Limb (tissue), 2 donors: ENCODE measurements at regions not wholly inside any gene's neighbourhood (a gene's known extent, or its start where the extent isn't known, plus 50 kb on each side); places are given as distances from the start of the nearest gene placed in this dataset.

ENCODE experiments used
- DNase-seq, 2 donors: peaks; one replicate each; pipeline ENCODE4 v3.0.0-alpha.2; 2016; ENCODE audit errors: extremely low spot score in 2 of 2

DNA sequence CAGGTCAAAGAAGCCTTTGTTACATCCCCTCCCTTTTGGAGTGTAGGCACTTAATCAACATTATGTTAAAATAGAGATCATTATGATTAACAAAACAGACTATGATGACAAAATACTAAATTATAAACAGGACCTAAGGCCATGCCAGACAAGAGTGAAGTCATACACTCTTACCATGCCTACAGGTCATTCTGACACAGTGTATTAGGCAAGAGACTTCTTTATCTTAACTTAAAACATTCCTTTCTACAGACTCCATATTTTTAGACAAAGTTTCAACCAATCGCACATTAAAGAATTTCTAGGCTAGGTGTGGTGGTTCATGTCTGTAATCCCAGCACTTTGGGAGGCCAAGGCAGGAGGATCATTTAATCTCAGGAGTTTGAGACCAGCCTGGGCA, 128.6 kb upstream of the SLC34A2 start:
- no peak for DNase-seq

DNA sequence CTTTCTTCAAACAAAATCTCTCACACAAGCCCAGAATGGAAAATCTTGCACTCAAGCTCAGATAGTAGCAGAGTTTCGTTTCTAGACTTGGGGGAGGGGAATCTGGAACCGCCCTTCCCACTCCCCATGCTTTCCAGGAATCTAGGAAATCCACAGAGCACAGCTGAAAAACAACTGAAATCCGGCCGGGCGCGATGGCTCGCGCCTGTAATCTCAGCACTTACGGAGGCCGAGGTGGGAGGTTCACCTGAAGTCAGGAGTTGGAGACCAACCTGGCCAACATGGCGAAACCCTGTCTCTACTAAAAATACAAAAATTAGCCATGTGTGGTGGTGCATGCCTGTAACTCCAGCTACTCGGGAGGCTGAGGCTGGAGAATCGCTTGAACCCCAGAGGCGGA, 127.3 kb upstream of the SLC34A2 start:
- DNase-seq = no peak

DNA sequence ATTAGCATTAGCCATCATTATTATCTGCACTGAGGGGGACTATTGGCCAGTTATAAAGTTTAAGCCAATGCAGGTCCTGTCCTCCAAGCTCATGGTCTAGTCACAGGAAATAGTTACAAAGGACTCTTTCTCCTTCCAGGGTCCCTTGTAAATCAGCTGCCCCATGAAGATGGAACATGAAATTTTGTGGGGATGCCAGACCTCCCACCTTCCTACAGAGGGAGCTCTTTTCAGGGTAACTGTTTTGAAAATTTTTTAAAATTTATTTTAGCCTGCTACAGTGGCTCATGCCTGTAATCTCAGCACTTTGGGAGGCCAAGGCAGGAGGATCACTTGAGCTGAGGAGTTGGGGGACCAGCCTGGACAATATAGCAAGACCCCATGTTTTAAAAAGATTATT, 124.4 kb upstream of the SLC34A2 start:
- no peak for DNase-seq

DNA sequence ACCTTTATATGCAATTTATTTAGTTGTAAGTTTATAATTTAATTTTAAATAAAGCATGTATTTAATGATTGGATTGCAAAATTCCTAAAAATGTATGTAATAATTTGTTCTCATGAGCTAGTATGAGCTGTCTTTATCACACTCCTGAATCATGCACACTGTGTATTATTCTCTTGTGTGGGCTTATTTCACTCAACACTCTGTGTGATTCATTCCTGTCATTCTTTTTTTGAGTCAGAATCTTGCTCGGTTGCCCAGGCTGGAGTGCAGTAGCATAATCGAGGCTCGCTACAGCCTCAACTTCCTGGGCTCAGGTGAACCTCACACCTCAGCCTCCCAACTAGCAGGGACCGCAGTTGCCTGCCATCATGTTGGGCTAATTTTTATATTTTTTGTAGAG, 123.1 kb upstream of the SLC34A2 start:
- no peak for DNase-seq

DNA sequence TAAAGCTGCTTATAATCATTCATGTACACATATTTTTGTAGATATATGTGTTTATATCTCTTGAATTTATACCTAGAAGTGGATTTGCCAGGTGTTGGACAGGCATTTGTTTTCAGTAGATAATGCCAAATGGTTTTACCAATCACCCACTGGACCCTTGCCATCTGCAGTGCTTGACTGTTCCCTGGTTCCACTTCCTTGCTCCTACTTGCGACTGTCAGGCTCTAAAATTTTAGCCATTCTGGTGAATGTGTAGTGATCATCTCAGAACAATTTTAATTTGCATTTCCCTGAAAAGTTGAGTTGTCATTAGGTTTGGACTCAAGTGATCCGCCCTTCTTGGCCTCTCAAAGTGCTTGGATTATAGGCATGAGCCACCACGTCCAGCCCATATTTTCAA, 122.4 kb upstream of the SLC34A2 start:
- no peak for DNase-seq

DNA sequence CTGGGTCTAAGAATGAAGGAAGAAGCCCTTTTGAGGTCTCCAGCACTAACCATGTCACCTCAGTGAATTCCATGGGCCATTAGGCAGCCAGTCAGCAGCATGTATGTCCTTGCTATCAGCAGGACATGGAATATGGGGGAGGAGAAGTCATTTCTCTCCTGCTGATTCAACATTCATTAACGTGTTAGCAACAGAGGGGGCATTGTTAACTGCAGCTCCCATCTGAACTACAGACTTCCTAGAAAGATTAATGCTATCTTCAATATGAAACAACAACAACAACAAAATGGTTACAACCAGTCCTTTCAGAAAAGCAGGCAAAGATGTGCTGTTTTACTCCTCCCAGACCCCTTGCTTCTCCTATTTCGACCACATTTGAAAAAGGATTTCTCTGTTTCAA, 120.4 kb upstream of the SLC34A2 start:
- no peak for DNase-seq

DNA sequence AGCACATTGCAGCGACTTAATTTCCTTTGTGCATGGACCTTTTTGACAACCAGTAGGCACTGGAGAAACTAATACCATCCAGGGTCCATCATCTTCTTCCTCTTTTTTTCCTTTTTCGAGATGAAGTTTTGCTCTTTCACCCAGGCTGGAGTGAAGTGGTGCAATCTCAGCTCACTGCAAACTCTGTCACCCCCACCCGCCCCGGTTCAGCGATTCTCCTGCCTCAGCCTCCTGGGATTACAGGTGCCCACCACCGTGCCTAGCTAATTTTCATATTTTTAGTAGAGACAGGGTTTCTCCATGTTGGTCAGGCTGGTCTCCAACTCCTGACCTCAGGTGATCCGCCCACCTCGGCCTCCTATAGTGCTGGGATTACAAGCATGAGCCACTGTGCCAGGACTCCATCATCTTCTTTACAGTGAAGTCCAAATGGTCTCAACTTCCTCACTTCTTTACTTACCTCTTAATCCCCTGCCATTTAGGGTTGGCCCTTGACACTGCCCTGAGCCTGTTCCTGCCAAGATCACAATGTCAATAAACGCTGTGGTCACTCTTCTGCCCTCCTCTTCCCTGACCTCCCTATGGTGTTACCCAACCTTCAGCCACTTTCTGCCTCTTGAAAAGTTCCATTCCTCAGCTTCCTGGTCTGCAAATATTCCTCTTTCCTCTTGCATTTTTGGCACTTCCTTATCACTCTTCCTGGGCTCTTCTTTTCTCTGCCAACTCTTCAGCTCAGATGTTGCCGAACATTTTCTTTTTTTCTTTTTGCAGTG, 119.8 kb upstream of the SLC34A2 start:
- no peak for DNase-seq

DNA sequence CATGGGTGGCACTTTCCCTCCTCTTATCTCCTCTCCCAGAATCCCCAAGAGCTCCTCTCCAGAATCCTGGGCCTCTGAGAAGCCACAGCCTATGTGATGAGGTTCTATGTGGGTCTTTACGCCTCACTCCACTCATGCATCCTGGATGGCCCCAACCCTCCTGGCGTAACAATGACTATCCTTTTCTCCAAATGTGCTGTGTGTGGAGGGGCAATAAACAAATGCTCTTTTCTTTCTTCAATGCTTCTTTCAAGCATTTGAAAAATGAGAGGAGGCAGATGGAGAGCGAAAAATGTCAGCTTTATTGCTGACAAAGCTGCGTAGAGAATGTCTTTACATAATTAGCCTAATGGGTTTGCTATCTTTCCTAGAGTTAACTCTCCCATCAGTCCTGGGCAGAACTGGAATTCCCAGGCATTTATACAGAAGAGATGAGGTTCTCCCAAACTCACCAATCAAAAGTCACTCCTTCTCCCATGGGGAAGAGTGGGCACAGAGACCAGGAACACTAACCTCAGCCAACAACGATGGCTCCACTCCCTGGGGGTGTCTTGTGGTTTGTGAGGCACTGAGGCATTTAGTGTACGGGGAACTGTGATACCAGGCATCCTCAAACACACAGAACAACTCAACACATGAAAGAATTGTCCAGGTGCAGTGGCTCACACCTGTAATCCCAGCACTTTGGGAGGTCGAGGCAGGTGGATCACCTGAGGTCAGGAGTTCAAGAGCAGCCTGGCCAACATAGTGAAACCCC, 118.9 kb upstream of the SLC34A2 start:
- DNase-seq = no peak

DNA sequence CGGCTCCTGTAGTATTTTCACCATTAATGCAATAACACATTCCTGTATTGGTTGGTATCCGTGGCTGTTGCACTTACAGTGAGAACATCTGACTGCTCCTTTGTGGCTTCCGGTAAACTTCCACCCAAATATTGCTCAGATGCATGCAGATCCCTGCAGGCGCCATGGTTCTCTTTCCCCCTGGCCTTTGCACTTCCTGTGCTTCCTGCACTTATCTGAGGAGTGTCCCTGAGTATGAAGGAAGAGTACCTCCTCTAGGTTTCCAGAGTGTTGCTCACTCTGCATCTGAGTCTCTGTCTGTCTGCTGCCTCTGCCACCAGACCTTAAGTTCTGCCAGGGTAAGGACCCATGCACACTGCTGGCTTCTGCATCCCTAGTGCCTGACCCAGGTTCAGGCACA, 117.2 kb upstream of the SLC34A2 start:
- DNase-seq = no peak

DNA sequence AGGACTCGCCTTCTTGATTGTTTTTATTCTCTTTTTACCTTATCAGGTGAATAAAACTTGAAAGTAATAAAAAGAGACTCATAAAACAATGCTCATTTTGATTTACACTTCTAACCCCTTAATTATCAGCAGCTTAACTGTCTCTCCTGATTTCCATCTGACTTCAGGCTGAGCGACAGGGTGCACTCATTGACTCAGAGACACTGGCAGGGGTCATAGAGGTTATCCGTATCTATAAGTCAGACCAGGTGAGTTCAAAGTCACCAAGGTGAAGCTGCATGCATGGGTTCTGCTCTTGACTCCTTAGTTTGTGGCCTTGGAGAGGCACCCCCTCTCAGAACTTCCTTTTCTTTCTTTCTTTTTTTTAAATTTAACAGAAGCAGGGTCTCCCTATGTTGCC, 116.4 kb upstream of the SLC34A2 start:
- DNase-seq = no peak

DNA sequence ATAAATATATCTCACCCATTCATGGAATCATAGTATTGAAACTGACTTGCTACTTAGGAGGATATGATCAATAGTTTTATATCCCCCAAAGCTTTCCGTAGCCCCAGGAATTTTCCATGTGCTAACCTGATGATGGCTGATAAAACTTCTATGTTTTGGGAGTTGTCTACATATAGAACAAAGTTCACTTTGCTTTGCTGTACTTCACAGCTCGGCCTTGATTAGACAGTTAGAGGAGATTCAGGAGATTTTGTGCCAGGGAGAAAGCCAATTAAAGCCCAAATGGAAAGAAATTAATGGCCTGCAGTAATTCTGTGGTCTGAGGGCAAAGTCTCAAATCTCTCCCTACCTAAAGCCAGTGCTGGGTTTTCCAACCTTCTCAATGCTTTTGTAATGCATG, 114.9 kb upstream of the SLC34A2 start:
- DNase-seq = no peak

DNA sequence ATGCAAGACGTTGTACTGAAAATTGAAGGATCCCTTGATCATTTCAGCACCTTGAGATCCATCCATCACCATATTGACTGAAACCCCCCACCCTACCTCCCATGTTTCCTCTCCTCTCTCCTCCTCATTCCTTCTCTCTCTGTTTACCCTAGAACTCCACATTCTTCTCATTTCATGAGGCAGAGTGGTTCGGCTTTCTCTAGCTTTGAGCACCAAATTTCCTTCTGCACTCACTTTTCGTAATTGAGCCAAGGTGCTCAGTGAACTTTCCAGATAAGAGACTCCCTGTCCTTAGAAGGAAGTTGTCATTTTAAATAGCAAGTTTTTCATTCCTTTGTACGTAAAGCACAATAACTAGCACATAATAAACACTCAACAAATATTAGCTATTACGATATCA, 108.3 kb upstream of the SLC34A2 start:
- no peak for DNase-seq

DNA sequence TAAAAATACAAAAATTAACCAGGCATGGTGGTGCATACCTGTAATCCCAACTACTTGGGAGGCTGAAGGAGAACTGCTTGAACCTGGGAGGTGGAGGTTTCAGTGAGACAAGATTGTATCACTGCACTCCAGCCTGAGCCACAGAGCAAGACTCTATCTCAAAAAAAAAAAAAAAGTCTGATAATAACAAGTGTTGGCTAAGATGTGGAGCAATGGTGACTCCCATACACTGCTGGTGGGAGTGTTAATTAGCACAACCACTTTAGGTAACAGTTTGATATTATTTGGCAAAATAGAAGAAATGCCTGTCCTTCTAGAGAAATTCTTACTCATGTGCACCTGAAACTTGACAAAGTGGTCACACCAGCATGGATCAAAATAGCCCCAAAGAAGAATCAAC, 106.2 kb upstream of the SLC34A2 start:
- no peak for DNase-seq

DNA sequence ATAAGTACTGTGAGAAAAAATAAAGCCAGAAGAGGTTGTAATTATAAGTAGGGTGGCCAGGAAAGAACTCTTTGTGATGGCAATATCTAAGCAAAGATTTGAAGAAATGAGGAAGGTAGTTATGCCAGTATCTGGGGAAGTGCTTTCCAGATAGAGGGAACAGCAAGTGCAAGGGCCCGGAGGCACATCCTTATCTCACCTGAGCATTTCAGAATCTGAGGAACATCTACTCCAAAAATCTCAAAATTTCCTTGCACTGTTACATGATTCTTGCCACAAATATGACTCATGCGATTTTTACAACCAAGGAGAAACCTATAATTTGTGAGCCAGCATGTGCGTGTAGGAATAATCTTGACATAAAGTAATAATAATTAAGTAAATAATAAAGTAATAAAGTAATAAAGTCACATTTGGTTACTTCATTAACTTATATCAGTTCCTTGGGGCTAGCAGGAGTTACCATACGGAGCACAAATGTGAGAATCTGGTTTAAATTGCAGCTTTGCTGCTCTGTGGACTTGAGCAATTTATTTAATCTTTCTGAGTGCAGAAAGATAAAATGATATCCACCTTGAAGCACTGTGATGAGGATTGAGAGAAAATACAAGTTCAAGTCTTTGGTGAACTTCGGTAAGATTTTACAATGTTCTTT, 105.1 kb upstream of the SLC34A2 start:
- no peak for DNase-seq

DNA sequence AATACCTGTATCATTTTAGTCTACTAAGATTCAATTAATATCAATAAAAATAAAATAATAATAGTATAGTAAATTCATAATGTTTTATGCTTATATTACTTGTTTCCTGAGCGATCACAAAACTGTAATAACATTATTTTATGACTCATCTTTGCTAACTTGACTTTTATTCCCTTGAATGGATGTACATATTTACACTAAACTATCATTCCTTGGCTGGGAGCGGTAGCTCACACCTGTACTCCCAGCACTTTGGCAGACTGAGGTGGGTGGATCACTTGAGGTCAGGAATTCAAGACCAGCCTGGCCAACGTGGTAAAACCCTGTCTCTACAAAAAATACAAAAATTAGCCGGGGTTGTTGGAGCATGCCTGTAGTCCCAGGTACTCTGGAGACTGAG, 104.0 kb upstream of the SLC34A2 start:
- no peak for DNase-seq

DNA sequence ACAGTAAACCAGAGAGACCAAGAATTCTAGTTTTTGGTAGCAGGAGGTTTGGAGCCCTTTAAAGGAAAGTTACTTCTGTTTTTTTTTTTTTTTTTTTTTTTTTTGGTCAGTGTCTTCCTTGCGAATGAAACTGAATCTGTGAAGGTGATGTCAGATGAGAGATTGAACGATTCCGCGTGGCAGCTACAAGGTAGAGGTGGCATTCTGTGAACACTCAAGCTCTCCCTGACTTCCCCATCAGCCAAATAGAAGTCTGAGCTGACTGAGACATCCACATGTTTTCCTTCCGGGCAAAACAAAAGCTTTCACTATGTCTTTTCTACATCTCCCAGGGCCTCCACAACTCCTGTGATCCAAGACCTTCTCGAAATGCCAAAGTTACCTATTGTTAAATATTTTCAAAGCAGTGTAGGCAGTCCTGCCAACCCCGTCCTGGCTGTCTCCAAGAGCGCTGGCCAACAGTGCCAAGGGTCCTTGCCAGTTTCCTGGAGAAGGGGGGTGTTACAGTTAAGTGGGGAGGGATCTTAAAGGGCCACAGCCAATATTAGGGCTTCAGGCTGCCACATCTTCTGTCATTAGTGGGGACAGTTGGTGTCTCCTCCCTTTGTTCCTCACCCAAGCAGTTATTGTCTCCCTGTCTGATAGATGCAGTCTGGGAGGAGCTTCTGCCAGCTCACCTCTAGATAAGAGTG, 102.9 kb upstream of the SLC34A2 start:
- no peak for DNase-seq

DNA sequence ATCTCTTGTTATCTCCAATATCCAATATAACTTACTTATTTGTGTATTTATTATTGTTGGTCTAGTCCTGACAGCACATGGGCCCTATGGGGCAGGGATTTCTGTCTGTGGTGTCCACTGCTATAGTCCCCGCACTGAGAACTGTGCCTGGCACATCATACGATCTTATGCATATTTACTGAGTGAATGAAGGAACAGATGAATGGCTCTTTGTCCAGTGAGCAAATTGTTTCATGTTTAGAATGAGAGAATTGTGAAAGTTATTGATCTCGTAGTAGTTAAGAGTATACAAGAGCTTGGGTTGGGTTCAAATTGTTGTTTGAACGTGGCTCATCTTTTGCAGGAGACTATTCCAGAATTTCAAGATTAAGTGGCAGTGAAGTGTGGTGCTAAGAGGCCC, 96.1 kb upstream of the SLC34A2 start:
- no peak for DNase-seq

DNA sequence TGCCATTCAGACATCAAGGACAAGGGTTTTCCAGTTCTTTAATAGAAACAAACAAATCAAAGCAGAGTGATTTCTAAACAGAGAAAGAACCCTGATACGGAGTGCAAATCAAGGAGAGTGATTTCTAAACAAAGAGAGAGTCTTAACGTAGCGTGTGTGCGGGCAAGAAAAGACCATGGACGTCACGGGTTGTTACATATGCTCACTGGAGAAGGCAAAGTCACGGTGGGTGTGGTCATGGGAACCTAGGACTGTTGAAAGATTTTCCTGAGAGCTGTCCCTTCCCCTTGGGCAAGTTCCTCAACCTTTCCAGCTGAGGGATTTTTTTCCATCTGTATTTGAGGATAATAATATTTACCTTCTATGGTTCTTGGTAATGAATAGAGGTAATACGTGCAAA, 95.0 kb upstream of the SLC34A2 start:
- DNase-seq = no peak

DNA sequence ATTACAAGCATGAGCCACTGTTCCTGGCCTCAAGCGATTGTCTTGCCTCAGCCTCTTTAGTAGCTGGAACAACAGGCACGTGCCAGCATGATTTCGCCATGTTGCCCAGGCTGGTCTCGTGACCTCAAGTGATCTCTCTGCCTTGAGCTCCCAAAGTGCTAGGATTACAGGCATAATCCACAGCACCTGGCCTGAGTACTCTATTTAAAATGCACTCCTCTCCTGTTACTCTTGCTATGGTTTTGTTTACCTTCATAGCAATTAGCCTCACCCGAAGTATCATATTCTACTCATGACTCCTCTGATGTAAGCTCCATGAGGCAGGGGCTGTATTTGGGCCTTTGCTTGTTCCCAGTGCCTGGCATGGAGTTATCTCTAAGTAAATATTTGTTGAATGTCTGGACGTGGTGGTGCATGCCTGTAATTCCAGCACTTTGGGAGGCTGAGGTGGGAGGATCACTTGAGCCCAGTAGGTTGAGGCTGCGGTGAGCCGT, 92.5 kb upstream of the SLC34A2 start:
- no peak for DNase-seq

DNA sequence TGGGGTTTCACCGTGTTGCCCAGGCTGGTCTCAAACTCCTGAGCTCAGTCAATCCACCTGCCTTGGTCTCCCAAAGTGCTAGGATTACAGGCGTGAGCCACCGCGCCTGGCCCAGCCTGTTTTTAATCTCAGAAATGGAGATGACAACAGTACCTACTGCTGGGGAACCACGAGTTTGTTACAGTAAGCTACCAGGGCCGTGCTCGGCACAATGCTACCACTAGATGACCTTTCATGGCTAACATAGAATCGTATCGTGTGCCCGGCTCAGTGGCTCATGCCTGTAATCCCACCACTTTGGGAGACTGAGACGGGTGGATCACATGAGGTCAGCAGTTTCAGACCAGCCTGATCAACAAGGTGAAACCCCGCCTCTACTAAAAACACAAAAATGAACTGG, 90.8 kb upstream of the SLC34A2 start:
- no peak for DNase-seq

DNA sequence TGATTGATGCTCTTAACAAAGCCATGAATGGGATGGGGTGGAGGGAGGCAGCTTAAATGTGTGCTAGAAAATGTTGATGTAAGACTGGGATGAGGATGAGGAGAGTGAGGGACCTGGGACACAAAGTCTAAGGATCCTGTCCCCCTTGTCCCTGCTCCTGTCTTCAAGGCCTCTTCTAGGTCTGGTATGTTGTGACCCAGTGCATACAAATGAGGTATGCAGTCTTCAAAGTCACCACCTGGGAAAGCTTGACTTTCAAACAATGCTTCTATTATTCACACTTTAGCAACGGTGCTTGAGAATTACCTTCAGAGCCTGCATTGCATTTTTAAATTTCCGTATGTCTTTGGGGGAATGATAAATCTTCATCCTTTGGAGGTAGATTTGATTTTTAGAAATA, 88.4 kb upstream of the SLC34A2 start:
- DNase-seq = no peak

DNA sequence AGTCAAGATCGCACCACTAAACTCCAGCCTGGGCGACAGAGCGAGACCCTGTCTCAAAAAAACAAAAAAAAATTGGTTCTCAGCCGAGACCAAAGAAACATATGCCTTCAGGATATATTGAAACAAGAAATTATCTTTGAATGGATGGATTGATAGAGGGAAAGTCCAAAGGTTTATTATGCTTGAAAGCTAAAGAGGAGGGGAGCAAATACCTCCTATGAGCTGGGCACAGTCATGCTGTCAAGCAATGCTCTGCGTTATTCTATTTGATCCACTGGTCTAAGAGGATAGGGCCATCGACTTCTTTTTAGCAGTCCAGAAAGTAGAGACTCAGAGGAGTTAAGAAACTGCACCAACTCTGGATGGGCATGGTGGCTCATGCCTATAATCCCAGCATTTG, 85.9 kb upstream of the SLC34A2 start:
- no peak for DNase-seq
